K562 (cell line): ENCODE measurements at regions not wholly inside any gene's neighbourhood (a gene's known extent, or its start where the extent isn't known, plus 50 kb on each side); places are given as distances from the start of the nearest gene placed in this dataset.

ENCODE experiments used
- ATAC-seq: fragments of 200-7000 bp; cut with Tn5 transposase; 3 replicates; pipeline ENCODE4 v1.9.1; 2020; ENCODE audit warnings: moderate library complexity
- BruUV-seq: library from RNA; stranded (reverse); fragments of 400-500 nt; replicated peaks from 2 replicates; lab custom pipeline; 2021; lab: Mats Ljungman, UMichigan
- CTCF ChIA-PET: fragments of 300-600 bp; formaldehyde crosslinking; extraction: SDS; loops from one replicate; lab custom pipeline; 2021; ENCODE audit warnings: low intra/inter-chr PET ratio; lab: Yijun Ruan, JAX
- POLR2A ChIA-PET: fragments of 300-600, 350-650 bp; sonication (Branson Sonifier 250); formaldehyde crosslinking; extraction: SDS; loops from one replicate; lab custom pipeline; 2021; ENCODE audit warnings: antibody characterized with exemption, inconsistent platforms; lab: Yijun Ruan, JAX
- DNase-seq, 4 experiments: peaks; one replicate each; pipeline versions ENCODE4 v3.0.0 to v3.0.0-alpha.2; 2011 to 2018; ENCODE audit warnings: low spot score in 3 of 4, mixed read lengths in 3 of 4; ENCODE audit errors: extremely low read depth in 1 of 4
- FAIRE-seq: peaks from 2 replicates; lab custom pipeline; 2011; peaks lifted over from hg19 to GRCh38; lab: Jason Lieb, UNC
- H2AFZ ChIP-seq: 2 replicates; pipeline ENCODE4 v1.6.0; 2011; ENCODE audit warnings: low read depth, low read length, control low read depth, inconsistent platforms
- H3K27ac ChIP-seq: fragments of 200-600 bp; 3 replicates; pipeline ENCODE4 v1.8.0; 2011; ENCODE audit warnings: low read depth, mild to moderate bottlenecking, control low read depth, inconsistent platforms, low read length, moderate library complexity, mixed read lengths; ENCODE audit errors: extremely low read depth
- H3K27me3 ChIP-seq, 2 experiments: fragments of 300-600 bp in 1 of 2; 2 replicates in 1 of 2; 3 replicates in 1 of 2; pipeline versions ENCODE4 v1.6.0 to v1.8.0; 2011; ENCODE audit warnings: inconsistent platforms in 2 of 2, low read length in 2 of 2, mild to moderate bottlenecking in 1 of 2, mixed read lengths in 1 of 2, moderate library complexity in 1 of 2; ENCODE audit not compliant: control insufficient read depth in 2 of 2, insufficient read depth in 2 of 2
- H3K36me3 ChIP-seq: fragments of 300-600 bp; 3 replicates; pipeline ENCODE4 v1.8.0; 2011; ENCODE audit warnings: mild to moderate bottlenecking, low read length, inconsistent platforms; ENCODE audit not compliant: control insufficient read depth, insufficient read depth
- H3K4me1 ChIP-seq, 2 experiments: fragments of 200-600 bp in 1 of 2; replicated peaks in 1 of 2; 2 replicates in 1 of 2; 3 replicates in 1 of 2; pipeline versions ENCODE4 v1.5.1 to v1.8.0; 2011; ENCODE audit warnings: inconsistent platforms in 2 of 2, low read length in 2 of 2, mild to moderate bottlenecking in 1 of 2, mixed read lengths in 1 of 2, moderate library complexity in 1 of 2; ENCODE audit not compliant: control insufficient read depth in 2 of 2, insufficient read depth in 2 of 2
- H3K4me2 ChIP-seq: 2 replicates; pipeline ENCODE4 v1.6.1; 2011; ENCODE audit warnings: low read length, control low read depth, inconsistent platforms, mixed read lengths; ENCODE audit not compliant: insufficient read depth
- H3K4me3 ChIP-seq: fragments of 200-600 bp; sonication (generic), shearing (Covaris generic); 2 replicates; pipeline ENCODE4 v1.5.1; 2016; ENCODE audit warnings: control low read depth, inconsistent platforms
- H3K79me2 ChIP-seq: fragments of 200-600 bp; 3 replicates; pipeline ENCODE4 v1.8.0; 2011; ENCODE audit warnings: low read length, inconsistent platforms; ENCODE audit not compliant: control insufficient read depth, insufficient read depth
- H3K9ac ChIP-seq, 2 experiments: 2 replicates each; pipeline versions ENCODE4 v1.6.0 to v1.6.1; 2011; ENCODE audit warnings: low read depth in 2 of 2, low read length in 2 of 2, control low read depth in 1 of 2, inconsistent platforms in 1 of 2, mild to moderate bottlenecking in 1 of 2, mixed read lengths in 1 of 2; ENCODE audit not compliant: insufficient read depth in 1 of 2
- H3K9me1 ChIP-seq: one replicate; pipeline ENCODE4 v1.6.0; 2011; ENCODE audit warnings: inconsistent platforms, mild to moderate bottlenecking, low read length, moderate library complexity; ENCODE audit not compliant: control insufficient read depth, insufficient read depth
- H3K9me3 ChIP-seq: replicated peaks from 2 replicates; pipeline ENCODE4 v1.5.1; 2011; ENCODE audit warnings: low read depth, low read length, inconsistent platforms; ENCODE audit not compliant: control insufficient read depth, insufficient read depth
- H4K20me1 ChIP-seq: replicated peaks from 2 replicates; pipeline ENCODE4 v1.6.1; 2011; ENCODE audit warnings: low read length, inconsistent platforms, mixed read lengths; ENCODE audit not compliant: control insufficient read depth, insufficient read depth
- CAMTA2 ChIP-seq: fragments of 250-450 bp; sonication (Bioruptor Pico); conservative IDR thresholded peaks from 2 replicates; pipeline ENCODE4 v1.5.1; 2022
- MCM5 ChIP-seq: fragments of 450-650 bp; IDR thresholded peaks from 2 replicates; pipeline ENCODE4 v1.6.1; 2016; ENCODE audit warnings: low read depth
- MYC ChIP-seq, 2 experiments: fragments of 250-450 bp in 1 of 2; sonication (Bioruptor Pico) in 1 of 2; IDR thresholded peaks; 2 replicates each; pipeline versions ENCODE4 v1.5.1 to v1.6.1; 2012 to 2021; ENCODE audit warnings: low read depth in 2 of 2, borderline replicate concordance in 1 of 2, improper control_type of control experiment in 1 of 2, low read length in 1 of 2, mild to moderate bottlenecking in 1 of 2, moderate library complexity in 1 of 2
- NUFIP1 ChIP-seq: fragments of 450-650 bp; IDR thresholded peaks from 2 replicates; pipeline ENCODE4 v1.6.1; 2018; ENCODE audit not compliant: partially characterized antibody
- OTX1 ChIP-seq: fragments of 450-650 bp; formaldehyde crosslinking; IDR thresholded peaks from 2 replicates; pipeline ENCODE4 v1.4.0; 2022; ENCODE audit warnings: mild to moderate bottlenecking
- YY1 ChIP-seq, 3 experiments: IDR thresholded peaks; 2 replicates each; pipeline ENCODE4 v1.6.1; 2011; ENCODE audit warnings: low read length in 2 of 3, mild to moderate bottlenecking in 2 of 3, moderate library complexity in 2 of 3, borderline replicate concordance in 1 of 3, control low read depth in 1 of 3, low read depth in 1 of 3; ENCODE audit not compliant: insufficient read depth in 3 of 3, insufficient replicate concordance in 2 of 3, control insufficient read depth in 1 of 3, insufficient read length in 1 of 3; ENCODE audit errors: extremely low read depth in 1 of 3
- ZBTB1 ChIP-seq: sonication (generic); formaldehyde crosslinking; IDR thresholded peaks from 2 replicates; pipeline ENCODE4 v1.8.1; 2023; ENCODE audit warnings: missing genetic modification reagents, low read depth, mild to moderate bottlenecking, borderline replicate concordance
- ZNF140 ChIP-seq: fragments of 250-450 bp; sonication (Bioruptor Pico); IDR thresholded peaks from 2 replicates; pipeline ENCODE4 v1.8.0; 2021; ENCODE audit warnings: moderate library complexity, mild to moderate bottlenecking, inconsistent platforms
- ZNF431 ChIP-seq: sonication (generic); formaldehyde crosslinking; IDR thresholded peaks from 2 replicates; pipeline ENCODE4 v1.8.0; 2022; ENCODE audit warnings: mild to moderate bottlenecking, missing genetic modification reagents
- ZNF707 ChIP-seq: fragments of 250-450 bp; sonication (Bioruptor Pico); conservative IDR thresholded peaks from 2 replicates; pipeline ENCODE4 v1.8.0; 2022; ENCODE audit warnings: inconsistent platforms, mild to moderate bottlenecking, moderate library complexity
- WGBS: fragments of 100-300 bp; shearing (Covaris generic); methylation state at CpG from one replicate; pipeline ENCODE4 v1.1.6; 2016; ENCODE audit warnings: low coverage, mixed read lengths; ENCODE audit not compliant: insufficient coverage; ENCODE audit errors: missing lambda C conversion rate; 5-methylcytosine and 5-hydroxymethylcytosine counted together
- in situ Hi-C: fragments of 300-500 bp; cut with MboI; formaldehyde crosslinking; loops from 4 replicates; pipeline ENCODE4 v1.15.0; 2018; ENCODE audit warnings: inconsistent platforms, mixed read lengths
- intact Hi-C: fragments of 100-400 bp; cut with micrococcal nuclease; formaldehyde crosslinking; loops from 2 replicates; pipeline ENCODE4 v1.14.2; 2022
- TF ChIP-seq, protein P1 (sequence below): sonication (generic); formaldehyde crosslinking; IDR thresholded peaks from 2 replicates; pipeline ENCODE4 v1.8.1; 2022; ENCODE audit warnings: missing genetic modification reagents
- TF ChIP-seq, protein P2 (sequence below): fragments of 250-450 bp; sonication (Bioruptor Pico); IDR thresholded peaks from 2 replicates; pipeline ENCODE4 v1.4.0; 2020; ENCODE audit warnings: mild to moderate bottlenecking, moderate library complexity, borderline replicate concordance
- TF ChIP-seq, protein P3 (sequence below): IDR thresholded peaks from 2 replicates; pipeline ENCODE4 v1.6.1; 2012; ENCODE audit warnings: low read depth, low read length, improper control_type of control experiment, borderline replicate concordance

- intact Hi-C loops (no loop called here), in situ Hi-C loops (no loop called here)
- H3K27ac ChIP-seq, result no peak overlapping the region
- TF ChIP-seq NUFIP1, result no peak
- TF ChIP-seq ZNF707 (CRISPR knock-in tag), result no peak
- TF ChIP-seq, protein P1, sequence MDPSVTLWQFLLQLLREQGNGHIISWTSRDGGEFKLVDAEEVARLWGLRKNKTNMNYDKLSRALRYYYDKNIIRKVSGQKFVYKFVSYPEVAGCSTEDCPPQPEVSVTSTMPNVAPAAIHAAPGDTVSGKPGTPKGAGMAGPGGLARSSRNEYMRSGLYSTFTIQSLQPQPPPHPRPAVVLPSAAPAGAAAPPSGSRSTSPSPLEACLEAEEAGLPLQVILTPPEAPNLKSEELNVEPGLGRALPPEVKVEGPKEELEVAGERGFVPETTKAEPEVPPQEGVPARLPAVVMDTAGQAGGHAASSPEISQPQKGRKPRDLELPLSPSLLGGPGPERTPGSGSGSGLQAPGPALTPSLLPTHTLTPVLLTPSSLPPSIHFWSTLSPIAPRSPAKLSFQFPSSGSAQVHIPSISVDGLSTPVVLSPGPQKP (CRISPR knock-in tag), result no peak
- TF ChIP-seq ZNF140, result no peak
- no peak for TF ChIP-seq YY1 (IDR thresholded peaks at IDR 0.05; ENCODE audit: borderline replicate concordance in 1 of 3, control insufficient read depth in 1 of 3, extremely low read depth in 1 of 3, insufficient read depth in 3 of 3, insufficient read length in 1 of 3, insufficient replicate concordance in 2 of 3, low read depth in 1 of 3, low read length in 2 of 3)
- TF ChIP-seq MCM5, result no peak
- TF ChIP-seq, protein P2, sequence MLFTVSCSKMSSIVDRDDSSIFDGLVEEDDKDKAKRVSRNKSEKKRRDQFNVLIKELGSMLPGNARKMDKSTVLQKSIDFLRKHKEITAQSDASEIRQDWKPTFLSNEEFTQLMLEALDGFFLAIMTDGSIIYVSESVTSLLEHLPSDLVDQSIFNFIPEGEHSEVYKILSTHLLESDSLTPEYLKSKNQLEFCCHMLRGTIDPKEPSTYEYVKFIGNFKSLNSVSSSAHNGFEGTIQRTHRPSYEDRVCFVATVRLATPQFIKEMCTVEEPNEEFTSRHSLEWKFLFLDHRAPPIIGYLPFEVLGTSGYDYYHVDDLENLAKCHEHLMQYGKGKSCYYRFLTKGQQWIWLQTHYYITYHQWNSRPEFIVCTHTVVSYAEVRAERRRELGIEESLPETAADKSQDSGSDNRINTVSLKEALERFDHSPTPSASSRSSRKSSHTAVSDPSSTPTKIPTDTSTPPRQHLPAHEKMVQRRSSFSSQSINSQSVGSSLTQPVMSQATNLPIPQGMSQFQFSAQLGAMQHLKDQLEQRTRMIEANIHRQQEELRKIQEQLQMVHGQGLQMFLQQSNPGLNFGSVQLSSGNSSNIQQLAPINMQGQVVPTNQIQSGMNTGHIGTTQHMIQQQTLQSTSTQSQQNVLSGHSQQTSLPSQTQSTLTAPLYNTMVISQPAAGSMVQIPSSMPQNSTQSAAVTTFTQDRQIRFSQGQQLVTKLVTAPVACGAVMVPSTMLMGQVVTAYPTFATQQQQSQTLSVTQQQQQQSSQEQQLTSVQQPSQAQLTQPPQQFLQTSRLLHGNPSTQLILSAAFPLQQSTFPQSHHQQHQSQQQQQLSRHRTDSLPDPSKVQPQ, result no peak
- TF ChIP-seq MYC (IDR thresholded peaks at IDR 0.05; ENCODE audit: low read depth, low read length), result no peak
- TF ChIP-seq MYC (CRISPR knock-in tag; IDR thresholded peaks at IDR 0.05; ENCODE audit: borderline replicate concordance, low read depth), result no peak
- no peak for TF ChIP-seq ZBTB1 (CRISPR knock-in tag)
- TF ChIP-seq ZNF431 (CRISPR knock-in tag), result no peak
- TF ChIP-seq OTX1 (CRISPR knock-in tag), result no peak
- TF ChIP-seq, protein P3, sequence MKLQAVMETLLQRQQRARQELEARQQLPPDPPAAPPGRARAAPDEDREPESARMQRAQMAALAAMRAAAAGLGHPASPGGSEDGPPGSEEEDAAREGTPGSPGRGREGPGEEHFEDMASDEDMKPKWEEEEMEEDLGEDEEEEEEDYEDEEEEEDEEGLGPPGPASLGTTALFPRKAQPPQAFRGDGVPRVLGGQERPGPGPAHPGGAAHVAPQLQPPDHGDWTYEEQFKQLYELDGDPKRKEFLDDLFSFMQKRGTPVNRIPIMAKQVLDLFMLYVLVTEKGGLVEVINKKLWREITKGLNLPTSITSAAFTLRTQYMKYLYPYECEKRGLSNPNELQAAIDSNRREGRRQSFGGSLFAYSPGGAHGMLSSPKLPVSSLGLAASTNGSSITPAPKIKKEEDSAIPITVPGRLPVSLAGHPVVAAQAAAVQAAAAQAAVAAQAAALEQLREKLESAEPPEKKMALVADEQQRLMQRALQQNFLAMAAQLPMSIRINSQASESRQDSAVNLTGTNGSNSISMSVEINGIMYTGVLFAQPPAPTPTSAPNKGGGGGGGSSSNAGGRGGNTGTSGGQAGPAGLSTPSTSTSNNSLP, result no peak
- no peak for TF ChIP-seq CAMTA2 (CRISPR knock-in tag)
- ATAC-seq (no peak), FAIRE-seq (no peak), DNase-seq (no peak)
- no peak overlapping the region for H2AFZ ChIP-seq
- H4K20me1 ChIP-seq, result no peaks in the 10 kb centered on the region; the same call in 1 of the 2 replicates
- H3K36me3 ChIP-seq, result no peaks in the 10 kb centered on the region
- no TSS peak for BruUV-seq
- ChIA-PET CTCF (no interaction called here), POLR2A (no interaction called here)
- no peaks in the 10 kb centered on the region for H3K9me3 ChIP-seq
- H3K4me2 ChIP-seq, result no peak overlapping the region
- H3K9ac ChIP-seq, result no peak overlapping the region
- no peaks in the 10 kb centered on the region for H3K79me2 ChIP-seq
- 3% methylated on average over 8 of the region's 8 CpGs for WGBS
- no peak overlapping the region for H3K4me3 ChIP-seq
- peaks cover 0 to 3% of the 10 kb centered on the region in 2 experiments; a peak in 1 of 5 replicates for H3K27me3 ChIP-seq
- H3K4me1 ChIP-seq, result no peaks in the 10 kb centered on the region
- H3K9me1 ChIP-seq, result no peaks in the 10 kb centered on the region
Observed at GRCh38 chr4:16969696-16970135, 71.3 kb upstream of the LDB2 start.
